NCI-H1105 treated with DMSO at 0.1 percent for 48 hours (cell line): ENCODE measurements at regions not wholly inside any gene's neighbourhood (a gene's known extent, or its start where the extent isn't known, plus 50 kb on each side); places are given as distances from the start of the nearest gene placed in this dataset.
"Not testable (repeated sequence)": the region's sequence is repeated elsewhere in the genome, so short reads cannot be mapped to it uniquely, and the experiment has no call there.

Experiments used
- DNase-seq: peaks from one replicate; lab custom pipeline; 2025; lab: John Stamatoyannopoulos, UW

- no peak for DNase-seq
Measured at GRCh38 chr20:52049001-52049731, 142.4 kb downstream of the ZFP64 start.

- DNase-seq, result no peak
Measured at GRCh38 chr20:52047811-52048764, 143.5 kb downstream of the ZFP64 start.

- DNase-seq, result no peak
Measured at GRCh38 chr20:52041966-52042365, 149.6 kb downstream of the ZFP64 start.

- DNase-seq, result no peak
Measured at GRCh38 chr20:52039790-52040189, 151.8 kb downstream of the ZFP64 start.

GRCh38 chr20:52038632-52039031 is 152.9 kb downstream of the ZFP64 start:
- DNase-seq, result not testable (repeated sequence)

GRCh38 chr20:52037370-52037769 is 154.2 kb downstream of the ZFP64 start:
- no peak for DNase-seq

- no peak for DNase-seq
Measured at GRCh38 chr20:52035977-52036376, 155.6 kb downstream of the ZFP64 start.

- no peak for DNase-seq
Measured at GRCh38 chr20:52035498-52035897, 156.1 kb downstream of the ZFP64 start.

- DNase-seq, result no peak
Measured at GRCh38 chr20:52034581-52034980, 157.0 kb downstream of the ZFP64 start.

GRCh38 chr20:52033313-52033712 is 158.3 kb downstream of the ZFP64 start:
- no peak for DNase-seq

- DNase-seq, result not testable (repeated sequence)
Measured at GRCh38 chr20:52032304-52032683, 159.3 kb downstream of the ZFP64 start.

- no peak for DNase-seq
Measured at GRCh38 chr20:52031563-52032303, 159.8 kb downstream of the ZFP64 start.

GRCh38 chr20:52031206-52031562 is 160.4 kb downstream of the ZFP64 start:
- DNase-seq, result no peak

GRCh38 chr20:52029129-52029528 is 162.4 kb downstream of the ZFP64 start:
- not testable (repeated sequence) for DNase-seq

GRCh38 chr20:52025938-52026337 is 165.6 kb downstream of the ZFP64 start:
- DNase-seq, result no peak

- DNase-seq, result no peak
Measured at GRCh38 chr20:52019313-52019712, 172.3 kb downstream of the ZFP64 start.

- DNase-seq, result no peak
Measured at GRCh38 chr20:52017669-52018317, 173.8 kb downstream of the ZFP64 start.

GRCh38 chr20:52016022-52016421 is 175.6 kb downstream of the ZFP64 start:
- no peak for DNase-seq

- no peak for DNase-seq
Measured at GRCh38 chr20:52015155-52015554, 176.4 kb downstream of the ZFP64 start.

- no peak for DNase-seq
Measured at GRCh38 chr20:52012079-52012478, 179.5 kb downstream of the ZFP64 start.

GRCh38 chr20:52011093-52011492 is 180.5 kb downstream of the ZFP64 start:
- DNase-seq, result no peak

- DNase-seq, result no peak
Measured at GRCh38 chr20:52010541-52010940, 181.0 kb downstream of the ZFP64 start.
